HT-29 (cell line): ENCODE measurements at regions not wholly inside any gene's neighbourhood (a gene's known extent, or its start where the extent isn't known, plus 50 kb on each side); places are given as distances from the start of the nearest gene placed in this dataset.
A peak's percentile ranks its signal among the peaks of the same experiment; 100 is the strongest.
"Not testable (repeated sequence)": the region's sequence is repeated elsewhere in the genome, so short reads cannot be mapped to it uniquely, and the experiment has no call there.

Experiments
- DNase-seq: peaks from one replicate; pipeline ENCODE4 v3.0.0-alpha.2; 2015; ENCODE audit warnings: low spot score

- no peak for DNase-seq
Observed at GRCh38 chr6:150496629-150497028, 103.1 kb upstream of the PLEKHG1 start.

- DNase-seq = peak; percentile 19
Observed at GRCh38 chr6:150499882-150500312, 99.8 kb upstream of the PLEKHG1 start.

- not testable (repeated sequence) for DNase-seq
Observed at GRCh38 chr6:150500568-150500967, 99.1 kb upstream of the PLEKHG1 start.

GRCh38 chr6:150503041-150503440 lies 96.6 kb upstream of the PLEKHG1 start:
- no peak for DNase-seq

- DNase-seq = no peak
Observed at GRCh38 chr6:150503586-150504339, 95.9 kb upstream of the PLEKHG1 start.

- DNase-seq = not testable (repeated sequence)
Observed at GRCh38 chr6:150507361-150507760, 92.3 kb upstream of the PLEKHG1 start.

GRCh38 chr6:150510576-150510975 lies 89.1 kb upstream of the PLEKHG1 start:
- no peak for DNase-seq

- no peak for DNase-seq
Observed at GRCh38 chr6:150511313-150511712, 88.4 kb upstream of the PLEKHG1 start.

- peak; percentile 84 for DNase-seq
Observed at GRCh38 chr6:150514806-150515380, 84.8 kb upstream of the PLEKHG1 start.

- no peak for DNase-seq
Observed at GRCh38 chr6:150516199-150516598, 83.5 kb upstream of the PLEKHG1 start.

- DNase-seq = no peak
Observed at GRCh38 chr6:150517175-150517574, 82.5 kb upstream of the PLEKHG1 start.

- no peak for DNase-seq
Observed at GRCh38 chr6:150521482-150521881, 78.2 kb upstream of the PLEKHG1 start.

- DNase-seq = not testable (repeated sequence)
Observed at GRCh38 chr6:150523216-150523615, 76.5 kb upstream of the PLEKHG1 start.

GRCh38 chr6:150525300-150525699 lies 74.4 kb upstream of the PLEKHG1 start:
- no peak for DNase-seq

- no peak for DNase-seq
Observed at GRCh38 chr6:150527100-150527499, 72.6 kb upstream of the PLEKHG1 start.

- DNase-seq = peak; percentile 17
Observed at GRCh38 chr6:150528648-150529285, 70.9 kb upstream of the PLEKHG1 start.

- no peak for DNase-seq
Observed at GRCh38 chr6:150529646-150530045, 70.0 kb upstream of the PLEKHG1 start.

GRCh38 chr6:150531957-150532356 lies 67.7 kb upstream of the PLEKHG1 start:
- DNase-seq = no peak

- DNase-seq = no peak
Observed at GRCh38 chr6:150534553-150534952, 65.1 kb upstream of the PLEKHG1 start.

GRCh38 chr6:150535151-150535804 lies 64.4 kb upstream of the PLEKHG1 start:
- no peak for DNase-seq

- no peak for DNase-seq
Observed at GRCh38 chr6:150535818-150536220, 63.9 kb upstream of the PLEKHG1 start.

GRCh38 chr6:150536835-150537234 lies 62.9 kb upstream of the PLEKHG1 start:
- DNase-seq = no peak
